GM12872 (cell line): ENCODE measurements at regions not wholly inside any gene's neighbourhood (a gene's known extent, or its start where the extent isn't known, plus 50 kb on each side); places are given as distances from the start of the nearest gene placed in this dataset.

Source experiments
- TF ChIP-seq, protein P1 (sequence below): IDR thresholded peaks from 3 replicates; pipeline ENCODE4 v1.5.1; 2011; ENCODE audit warnings: low read depth, mild to moderate bottlenecking, low read length, moderate library complexity; ENCODE audit not compliant: insufficient read depth

DNA sequence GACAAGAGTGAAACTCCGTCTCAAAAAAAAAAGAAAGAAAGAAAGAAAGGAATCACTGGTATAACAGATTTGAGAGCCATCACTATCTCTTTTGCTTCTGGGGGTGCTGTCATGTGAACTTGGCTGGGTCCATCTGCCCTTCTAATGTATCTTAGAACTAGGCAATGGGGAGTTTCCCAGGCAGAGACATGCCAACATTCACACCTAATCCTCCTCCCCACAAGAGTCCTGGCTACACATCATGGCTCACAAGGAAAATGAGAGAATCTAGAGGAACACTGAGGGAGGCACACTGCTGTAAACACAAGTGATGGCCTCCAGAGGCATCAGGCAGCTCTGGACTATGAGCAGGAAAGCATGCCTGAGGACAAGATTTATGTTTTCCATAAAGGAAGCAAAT is 67.8 kb upstream of the PPP2R3A start:
- TF ChIP-seq, protein P1, sequence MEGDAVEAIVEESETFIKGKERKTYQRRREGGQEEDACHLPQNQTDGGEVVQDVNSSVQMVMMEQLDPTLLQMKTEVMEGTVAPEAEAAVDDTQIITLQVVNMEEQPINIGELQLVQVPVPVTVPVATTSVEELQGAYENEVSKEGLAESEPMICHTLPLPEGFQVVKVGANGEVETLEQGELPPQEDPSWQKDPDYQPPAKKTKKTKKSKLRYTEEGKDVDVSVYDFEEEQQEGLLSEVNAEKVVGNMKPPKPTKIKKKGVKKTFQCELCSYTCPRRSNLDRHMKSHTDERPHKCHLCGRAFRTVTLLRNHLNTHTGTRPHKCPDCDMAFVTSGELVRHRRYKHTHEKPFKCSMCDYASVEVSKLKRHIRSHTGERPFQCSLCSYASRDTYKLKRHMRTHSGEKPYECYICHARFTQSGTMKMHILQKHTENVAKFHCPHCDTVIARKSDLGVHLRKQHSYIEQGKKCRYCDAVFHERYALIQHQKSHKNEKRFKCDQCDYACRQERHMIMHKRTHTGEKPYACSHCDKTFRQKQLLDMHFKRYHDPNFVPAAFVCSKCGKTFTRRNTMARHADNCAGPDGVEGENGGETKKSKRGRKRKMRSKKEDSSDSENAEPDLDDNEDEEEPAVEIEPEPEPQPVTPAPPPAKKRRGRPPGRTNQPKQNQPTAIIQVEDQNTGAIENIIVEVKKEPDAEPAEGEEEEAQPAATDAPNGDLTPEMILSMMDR = no peak

DNA sequence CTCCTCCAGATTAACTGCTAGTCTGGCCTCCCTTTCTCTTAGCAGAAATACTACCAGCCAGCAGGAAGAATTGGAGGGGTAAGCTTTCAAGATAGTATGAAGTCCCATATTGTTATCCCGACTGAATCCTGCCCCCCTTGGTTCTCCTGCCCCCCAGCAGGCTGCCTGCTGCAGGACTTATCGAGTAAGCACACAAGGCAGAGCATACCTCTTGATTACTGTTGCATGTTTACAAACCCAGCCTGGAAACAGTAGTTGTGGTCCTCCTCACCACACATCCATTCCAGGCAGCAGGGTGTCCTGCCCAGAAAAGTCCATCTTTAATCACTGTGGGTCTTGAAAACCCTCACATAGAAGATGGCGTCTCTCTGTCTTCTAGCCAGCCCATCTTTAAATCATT is 66.8 kb upstream of the PPP2R3A start:
- TF ChIP-seq, protein P1 = no peak

DNA sequence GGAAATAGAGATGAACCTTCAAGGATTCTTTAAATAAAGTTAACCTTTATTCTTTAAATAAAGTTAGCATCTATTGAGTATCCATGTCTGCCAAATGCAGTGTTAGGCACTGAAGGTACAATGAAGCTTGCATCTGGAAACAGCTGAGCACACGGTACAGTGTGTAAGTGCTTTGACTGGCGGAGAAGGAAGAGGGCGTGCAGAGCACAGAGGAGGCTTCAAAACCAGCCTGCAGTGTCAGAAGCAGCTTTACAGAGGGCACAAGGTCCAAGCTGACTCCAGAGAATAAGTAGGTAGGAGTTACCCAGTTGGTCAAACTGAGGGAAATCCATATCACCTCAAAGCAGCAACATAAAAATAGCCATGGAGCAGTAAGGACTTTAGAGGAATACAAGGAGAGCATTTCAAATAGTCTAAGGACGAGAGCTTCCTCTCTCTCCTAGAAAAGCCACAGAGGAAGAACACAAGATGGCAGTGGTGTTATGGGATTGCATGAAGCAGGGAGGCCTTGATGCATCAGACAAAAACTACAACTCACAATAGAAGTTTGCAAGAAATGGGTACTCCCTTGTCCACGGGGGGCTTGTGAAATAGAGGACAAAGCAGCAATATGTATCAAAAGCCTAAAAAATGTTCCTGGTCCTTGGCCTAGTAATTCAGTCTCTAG is 60.3 kb upstream of the PPP2R3A start:
- TF ChIP-seq, protein P1 = no peak

DNA sequence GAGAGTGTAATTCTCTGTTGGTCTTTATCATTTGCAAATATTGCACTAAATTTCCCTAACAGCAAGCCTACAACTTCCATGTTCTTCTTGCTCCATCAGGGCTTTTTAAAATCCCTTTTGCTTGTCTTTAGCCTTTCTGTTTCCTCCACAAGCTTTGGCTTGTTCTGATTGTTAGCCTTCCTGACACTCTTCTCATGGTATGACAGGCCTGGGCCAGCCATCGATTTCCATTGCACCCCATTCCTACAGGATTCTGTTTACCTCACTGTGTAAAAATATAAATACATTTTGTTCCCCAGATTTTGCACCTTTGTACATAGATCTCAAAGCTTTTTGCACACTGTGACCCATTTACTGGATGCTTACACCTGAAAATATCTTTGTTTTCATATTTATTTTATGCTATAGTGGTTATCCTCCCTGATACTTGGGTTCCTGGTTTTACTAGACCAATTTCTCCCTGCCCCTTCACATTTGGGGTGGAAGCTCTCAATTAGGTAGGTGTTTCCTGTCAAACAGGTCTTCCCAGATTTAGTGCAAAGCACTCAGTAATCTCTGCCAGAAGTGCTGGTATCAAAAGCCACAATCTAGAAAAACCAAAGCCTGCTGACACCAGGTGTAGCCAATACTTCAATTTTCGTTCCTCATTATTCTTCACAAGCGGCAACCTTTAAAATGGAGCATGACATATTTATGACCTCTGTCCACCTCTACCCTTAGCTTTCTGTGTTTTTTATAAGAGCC is 57.9 kb upstream of the PPP2R3A start:
- TF ChIP-seq, protein P1 = no peak

DNA sequence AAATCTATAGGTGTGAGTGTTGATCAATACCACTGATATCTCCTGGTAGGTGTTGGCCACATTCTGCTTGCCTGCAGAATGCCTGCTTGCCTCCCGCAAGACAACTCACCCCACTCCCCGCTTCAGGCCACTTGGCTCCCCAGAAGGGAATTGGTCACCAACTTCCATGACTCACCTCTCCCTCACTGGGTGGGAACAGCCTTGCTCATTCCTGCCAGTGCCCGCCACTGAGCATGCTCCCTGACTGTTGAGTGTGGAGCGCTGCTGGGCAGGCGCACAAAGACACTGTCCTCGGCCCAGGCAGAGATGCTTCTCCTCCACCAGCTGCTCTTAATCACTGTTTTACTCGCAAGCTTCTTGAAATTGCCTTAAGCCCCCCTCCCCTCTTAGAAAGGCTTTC is 57.3 kb upstream of the PPP2R3A start:
- TF ChIP-seq, protein P1 = no peak

DNA sequence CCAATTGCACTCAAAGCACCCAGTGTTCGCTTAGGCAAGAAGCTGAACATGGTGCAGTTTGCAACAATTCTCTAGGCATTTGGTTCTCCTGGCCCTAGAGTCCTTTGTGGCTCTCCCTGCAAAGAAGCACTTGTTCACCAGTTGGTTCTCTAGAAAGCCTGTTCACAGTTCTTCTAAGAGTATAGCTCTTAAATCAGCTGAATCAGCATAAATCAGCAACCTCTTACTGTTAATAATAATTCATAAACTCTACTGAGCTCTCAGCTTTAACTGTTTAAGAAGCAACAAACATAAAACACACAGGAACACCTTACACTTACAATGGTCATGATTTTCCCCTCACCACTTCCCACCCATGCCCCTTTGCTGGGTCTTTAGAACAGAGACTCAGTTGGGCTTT is 56.8 kb upstream of the PPP2R3A start:
- TF ChIP-seq, protein P1 = no peak

DNA sequence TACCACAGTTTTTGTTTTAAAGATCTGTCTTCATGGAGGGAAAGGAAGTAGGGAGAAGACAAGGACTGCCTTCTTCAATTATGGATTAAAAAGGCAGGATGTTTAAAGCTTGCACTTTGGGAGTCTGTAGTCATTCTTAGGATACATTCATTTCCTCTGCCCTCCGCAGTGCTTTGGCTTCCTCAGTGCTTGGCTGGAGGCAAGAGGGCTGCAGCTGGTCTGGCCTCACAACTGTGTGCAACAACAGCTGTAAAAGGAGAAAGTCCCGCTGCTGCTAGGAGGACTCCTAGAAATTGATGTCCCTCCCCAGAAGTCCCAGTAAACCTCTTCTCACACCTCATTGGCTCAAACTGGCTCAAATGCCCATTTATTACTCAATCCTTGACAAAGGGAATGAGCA is 54.4 kb upstream of the PPP2R3A start:
- TF ChIP-seq, protein P1 = no peak
